B cell (primary cell): ENCODE measurements at regions not wholly inside any gene's neighbourhood (a gene's known extent, or its start where the extent isn't known, plus 50 kb on each side); places are given as distances from the start of the nearest gene placed in this dataset.

Experiments used
- CTCF ChIP-seq: fragments of 200-600 bp; IDR thresholded peaks from one replicate; pipeline ENCODE4 v1.8.0; 2022; ENCODE audit warnings: antibody characterized with exemption, mild to moderate bottlenecking
- EZH2 ChIP-seq: IDR thresholded peaks from 2 replicates; pipeline ENCODE4 v1.6.1; 2012; ENCODE audit warnings: borderline replicate concordance, low read depth, mild to moderate bottlenecking, moderate library complexity, low read length; ENCODE audit not compliant: insufficient read depth, poor library complexity, severe bottlenecking

- TF ChIP-seq CTCF (no peak), EZH2 (no peak)
Measured at GRCh38 chrX:140599851-140600250, 95.0 kb upstream of the SOX3 start.
